ENCODE measurements at regions not wholly inside any gene's neighbourhood (a gene's known extent, or its start where the extent isn't known, plus 50 kb on each side); places are given as distances from the start of the nearest gene placed in this dataset.

DNA sequence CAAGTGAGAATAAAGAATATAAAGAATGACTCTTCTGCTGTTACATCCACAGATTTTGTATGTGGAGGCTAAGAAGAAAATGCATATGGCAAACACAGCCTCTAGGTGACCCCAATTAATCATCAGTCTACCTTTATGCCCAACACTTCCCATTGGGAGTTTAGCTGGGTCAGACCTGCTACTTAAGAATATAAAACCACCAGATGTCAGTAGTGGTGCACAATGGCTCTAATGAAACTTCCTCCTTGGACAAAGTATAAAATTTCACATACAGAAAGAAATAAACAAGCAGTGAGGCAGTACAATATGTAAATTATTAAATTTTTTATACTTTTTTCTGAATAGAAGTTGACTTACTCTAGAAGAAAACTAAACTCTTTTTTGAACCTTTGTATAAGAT, 539.9 kb downstream of the BRINP1 start:
- DNase-seq: no peak

GRCh38 chr9:118832371-118832770, 536.9 kb downstream of the BRINP1 start:
- DNase-seq: no peak

GRCh38 chr9:118836891-118837290, 532.3 kb downstream of the BRINP1 start:
- no peak for DNase-seq

- DNase-seq: no peak
Observed at GRCh38 chr9:118871531-118871930, 497.7 kb downstream of the BRINP1 start.

DNA sequence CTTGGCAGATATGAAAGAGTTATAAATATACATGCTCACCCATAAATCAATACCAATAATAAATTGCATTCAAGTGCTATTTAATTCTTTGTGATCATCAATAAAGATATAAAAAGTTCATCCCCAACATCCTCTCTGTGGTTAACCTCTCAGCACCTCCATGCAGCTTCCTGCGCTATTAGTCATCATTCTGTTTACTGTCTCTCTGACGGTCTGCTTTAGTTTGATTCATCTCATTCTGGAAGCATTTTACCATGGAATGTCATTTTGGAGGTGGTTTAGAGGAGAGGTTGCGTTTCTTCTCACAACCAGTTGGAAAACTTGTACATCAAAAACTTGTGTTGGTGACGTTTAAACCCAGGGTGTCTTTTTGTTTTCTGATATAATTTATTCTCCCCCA, 486.6 kb downstream of the BRINP1 start:
- DNase-seq: no peak

GRCh38 chr9:118883411-118883810, 485.8 kb downstream of the BRINP1 start:
- DNase-seq: no peak

DNA sequence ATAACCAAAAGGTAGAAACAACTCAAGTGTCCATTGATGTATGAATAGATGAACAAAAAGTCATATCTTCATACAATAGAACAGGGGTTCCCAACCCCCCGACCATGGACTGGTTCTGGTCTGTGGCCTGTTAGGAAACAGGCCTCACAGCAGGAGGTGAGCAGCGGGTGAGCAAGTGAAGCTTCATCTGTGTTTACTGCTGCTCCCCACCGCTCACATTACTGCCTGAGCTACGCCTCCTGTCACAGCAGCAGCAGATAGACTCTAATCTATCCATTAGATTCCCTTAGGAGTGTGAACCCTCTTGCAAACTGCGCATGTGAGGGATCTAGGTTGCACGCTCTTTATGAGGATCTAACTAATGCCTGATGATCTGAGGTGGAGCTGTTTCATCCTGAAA, 478.0 kb downstream of the BRINP1 start:
- no peak for DNase-seq

DNA sequence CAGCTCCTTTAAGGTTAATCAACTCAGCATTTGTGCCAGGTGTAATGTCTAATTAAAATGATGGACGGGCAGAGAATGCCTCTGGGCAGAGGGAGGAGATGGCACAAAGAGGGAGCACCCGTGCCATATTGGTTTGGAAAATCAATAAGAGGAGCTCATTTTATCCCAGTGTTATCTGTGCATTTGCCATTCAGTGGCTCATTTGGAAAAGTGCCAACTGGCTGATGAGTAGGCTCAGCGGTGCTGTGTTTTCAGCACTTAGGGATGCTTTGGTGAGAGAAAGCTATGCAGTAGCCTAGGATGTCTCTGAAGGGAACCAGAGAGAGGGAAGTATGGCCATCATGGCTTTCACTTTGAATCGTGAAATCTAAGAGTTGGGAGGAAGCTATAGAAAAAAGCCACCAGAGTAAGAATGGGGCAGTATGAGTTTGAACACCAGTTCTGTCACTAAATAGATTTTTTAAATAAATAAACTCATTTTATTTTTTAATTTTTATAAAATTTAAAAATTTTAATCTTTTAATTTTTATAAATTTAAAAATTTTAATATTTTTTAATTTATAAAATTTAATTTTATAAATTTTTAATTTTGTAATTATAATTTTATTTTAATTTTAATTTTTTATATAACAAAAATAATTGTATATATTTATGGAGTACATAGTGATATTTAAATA, 472.8 kb downstream of the BRINP1 start:
- peak; percentile 6 for DNase-seq

DNA sequence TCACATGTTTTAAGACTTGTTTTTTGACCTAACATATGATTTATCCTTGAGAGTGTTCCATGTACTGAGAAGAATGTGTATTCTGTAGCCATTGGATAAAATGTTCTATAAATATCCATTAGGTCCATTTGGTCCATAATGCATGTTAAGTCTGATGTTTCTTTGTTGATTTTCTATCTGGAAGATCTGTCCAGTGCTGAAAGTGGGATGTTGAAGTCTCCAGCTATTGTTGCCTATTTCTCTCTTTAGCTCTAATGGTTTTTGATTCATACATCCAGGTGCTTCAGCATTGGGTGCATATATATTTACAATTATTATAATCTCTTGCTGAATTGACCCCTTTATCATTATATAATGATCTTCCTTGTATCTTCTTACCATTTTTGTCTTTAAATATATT, 451.1 kb downstream of the BRINP1 start:
- DNase-seq: no peak

DNA sequence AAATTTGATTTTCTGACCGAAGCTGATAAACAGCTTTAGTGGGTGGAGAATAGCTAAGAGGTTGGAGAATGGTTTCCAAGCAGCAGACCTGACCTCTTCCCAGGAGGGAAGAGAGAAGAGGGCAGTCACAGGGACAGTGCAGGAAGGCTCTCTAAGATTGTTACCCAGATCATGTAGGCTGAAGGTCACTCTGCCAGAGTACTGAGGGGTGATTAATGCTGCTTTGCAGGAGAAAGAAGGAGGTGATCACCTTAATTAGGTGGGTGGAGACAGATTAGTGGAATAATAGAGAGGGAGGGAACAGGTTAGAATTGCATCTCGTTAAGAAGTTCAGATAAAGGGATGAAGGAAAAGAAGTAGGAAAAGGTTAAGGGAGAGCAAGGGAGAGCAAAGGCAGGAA, 440.5 kb downstream of the BRINP1 start:
- DNase-seq: no peak

DNA sequence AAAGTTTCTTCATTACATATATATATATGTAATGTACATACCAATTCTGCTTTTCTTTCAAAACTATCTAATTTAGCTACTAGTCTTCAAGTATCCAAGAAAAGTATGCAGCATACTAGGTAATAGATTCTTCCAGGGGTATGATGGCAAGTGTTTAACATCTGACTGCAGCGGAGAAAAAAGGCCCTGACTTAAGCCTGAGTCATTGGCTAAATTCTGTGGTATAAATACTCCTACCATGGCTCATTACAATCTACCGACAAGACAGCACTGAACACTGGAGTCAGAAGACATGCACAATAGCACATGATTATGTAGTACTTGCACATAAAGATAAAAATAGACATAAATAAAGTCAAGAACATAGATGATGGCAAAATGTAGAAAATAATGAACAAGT, 439.9 kb downstream of the BRINP1 start:
- DNase-seq: no peak

DNA sequence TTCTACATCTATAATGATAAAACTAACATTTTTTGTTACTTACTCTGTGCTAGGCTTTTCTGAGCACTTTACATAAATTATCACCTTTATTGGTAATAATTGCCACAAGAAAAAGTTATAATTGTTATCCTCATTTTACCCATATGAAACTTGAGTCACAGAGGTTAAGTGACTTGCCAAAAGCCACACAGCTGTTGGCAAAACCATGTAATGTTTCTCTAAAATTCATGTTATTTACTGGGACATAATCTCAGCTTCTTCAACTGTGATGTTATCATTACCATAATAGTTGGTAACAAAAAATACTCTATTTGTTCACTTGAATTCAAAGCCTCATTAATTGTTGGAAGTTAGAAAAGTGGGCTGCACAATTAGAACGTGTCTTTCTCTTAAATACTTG, 437.3 kb downstream of the BRINP1 start:
- no peak for DNase-seq

- DNase-seq: no peak
Observed at GRCh38 chr9:118938581-118938980, 430.7 kb downstream of the BRINP1 start.

- no peak for DNase-seq
Observed at GRCh38 chr9:118940473-118940872, 428.8 kb downstream of the BRINP1 start.

DNA sequence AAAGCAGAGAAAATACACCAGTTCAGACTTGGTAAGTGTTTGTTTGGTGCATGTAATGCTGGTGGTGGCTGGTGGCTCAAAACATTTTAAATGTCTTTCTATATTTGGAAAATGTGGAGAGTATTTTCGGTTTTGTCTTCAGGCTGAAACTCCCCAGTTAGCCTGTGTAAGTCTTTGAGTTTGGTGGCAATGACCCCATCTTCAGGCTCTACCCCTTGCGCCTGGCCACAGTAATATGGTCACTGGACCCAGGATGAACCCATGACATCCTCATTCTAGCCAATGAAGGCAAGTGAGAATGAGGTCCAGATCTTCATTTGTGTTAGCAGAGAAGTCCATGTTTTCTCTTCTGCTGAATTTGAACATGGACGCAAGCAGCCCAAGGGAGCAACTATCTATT, 422.6 kb downstream of the BRINP1 start:
- no peak for DNase-seq

DNA sequence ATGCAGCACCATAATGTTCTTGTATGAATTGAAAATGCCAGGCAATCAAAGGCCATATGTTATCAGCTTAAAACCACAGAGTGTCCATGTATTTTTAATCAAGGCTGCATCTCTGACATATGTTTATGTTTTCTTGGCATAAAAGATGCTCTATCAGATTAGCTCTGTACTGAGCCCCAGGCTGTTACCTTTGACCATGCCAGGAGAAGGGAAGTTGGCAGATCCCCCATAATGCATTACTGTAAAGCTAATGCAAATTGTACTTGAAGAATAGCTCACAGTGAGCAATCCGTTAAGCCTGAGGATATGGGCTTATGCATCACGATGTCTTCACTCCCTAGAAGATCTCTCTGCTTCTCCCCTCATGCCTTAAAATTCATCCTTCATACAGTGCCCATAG, 414.4 kb downstream of the BRINP1 start:
- no peak for DNase-seq

DNA sequence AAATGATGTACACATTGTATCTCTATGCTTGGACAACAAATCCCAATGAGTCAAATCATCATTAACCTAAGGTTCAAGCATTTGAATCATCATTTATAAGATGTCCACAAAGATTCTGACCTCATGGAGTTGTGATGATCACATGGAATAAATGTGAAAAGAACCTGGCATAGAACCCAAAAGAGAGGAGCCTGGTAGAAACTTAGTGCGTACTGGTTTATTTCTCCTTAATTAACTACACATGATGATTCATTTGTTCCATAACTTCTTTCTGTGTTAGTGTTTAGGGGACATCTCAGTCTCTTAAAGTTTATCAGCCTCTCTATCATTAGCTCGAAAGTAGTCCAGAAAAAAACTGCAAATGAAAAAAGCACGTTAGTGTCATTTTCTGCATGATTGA, 411.6 kb downstream of the BRINP1 start:
- DNase-seq: no peak

DNA sequence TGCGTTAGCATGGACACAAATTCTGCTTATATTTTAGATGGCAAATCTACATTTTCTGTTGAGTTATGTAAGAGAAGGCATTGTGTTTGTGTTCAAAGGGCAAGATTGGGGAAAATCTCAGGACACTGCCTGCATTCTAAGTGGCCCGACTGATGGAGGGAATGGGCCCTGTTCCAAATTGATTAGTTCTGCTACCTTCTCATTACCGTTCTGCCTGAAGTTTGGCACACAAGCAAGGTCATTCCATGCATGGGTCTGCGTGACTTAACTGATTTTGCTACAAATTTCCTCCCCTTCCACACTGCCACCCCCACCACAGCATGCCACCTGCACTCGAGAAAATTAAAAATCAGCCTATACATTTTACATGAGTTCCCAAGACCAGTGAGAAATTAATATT, 409.9 kb downstream of the BRINP1 start:
- DNase-seq: no peak

- no peak for DNase-seq
Observed at GRCh38 chr9:118961857-118962256, 407.4 kb downstream of the BRINP1 start.

- DNase-seq: no peak
Observed at GRCh38 chr9:118962426-118962825, 406.8 kb downstream of the BRINP1 start.

GRCh38 chr9:118963674-118964073, 405.6 kb downstream of the BRINP1 start:
- DNase-seq: no peak

DNA sequence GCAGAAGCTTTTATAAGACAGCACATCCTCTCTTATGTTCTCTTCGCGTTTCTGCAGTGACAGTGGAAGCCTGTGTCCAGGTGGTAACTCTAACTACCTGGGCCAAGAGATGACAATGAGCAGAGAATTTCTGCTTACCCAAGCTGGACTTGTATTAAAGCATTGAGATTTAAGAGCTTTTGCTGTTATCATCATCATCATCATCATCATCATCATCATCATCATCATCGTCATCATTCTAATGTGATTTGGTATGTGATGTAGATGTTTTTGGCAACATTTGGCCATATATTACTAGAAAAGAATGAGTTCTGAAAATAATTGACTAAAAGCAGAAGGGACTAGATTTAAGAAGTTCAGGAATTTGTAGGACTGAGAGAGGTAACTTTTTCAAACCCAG, 401.3 kb downstream of the BRINP1 start:
- no peak for DNase-seq

- DNase-seq: no peak
Observed at GRCh38 chr9:118975736-118976135, 393.5 kb downstream of the BRINP1 start.

DNA sequence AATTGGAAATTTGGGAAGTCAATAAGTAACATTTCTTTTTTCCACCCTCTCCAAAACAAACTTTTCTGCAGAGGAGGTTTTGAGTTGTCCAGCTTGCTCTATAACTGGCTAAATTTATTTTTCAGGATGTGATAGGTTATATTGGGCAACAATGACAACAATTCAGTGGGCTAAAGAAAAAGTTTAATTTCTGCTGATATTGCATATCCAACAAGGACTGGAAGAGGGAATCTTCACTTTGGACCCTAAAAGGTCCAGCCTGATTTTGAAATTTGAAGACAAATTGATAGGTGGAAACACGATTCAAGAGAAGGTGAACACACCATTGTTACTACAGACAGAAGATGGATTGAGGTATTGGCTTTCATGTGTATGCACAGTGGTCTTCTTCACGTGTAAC, 393.1 kb downstream of the BRINP1 start:
- DNase-seq: no peak

GRCh38 chr9:118984607-118985006, 384.6 kb downstream of the BRINP1 start:
- DNase-seq: no peak

GRCh38 chr9:118985851-118986250, 383.4 kb downstream of the BRINP1 start:
- no peak for DNase-seq

Data from NCI-H187 treated with DMSO at 0.1 percent for 48 hours (cell line).